Keratinocyte (primary cell): ENCODE measurements at regions not wholly inside any gene's neighbourhood (a gene's known extent, or its start where the extent isn't known, plus 50 kb on each side); places are given as distances from the start of the nearest gene placed in this dataset.

Experiments
- DNase-seq: peaks from one replicate; pipeline ENCODE4 v3.0.0-alpha.2; 2011; ENCODE audit warnings: low read depth, missing footprints, low spot score
- FAIRE-seq: peaks from 2 replicates; lab custom pipeline; 2011; peaks lifted over from hg19 to GRCh38; lab: Jason Lieb, UNC
- H2AFZ ChIP-seq: 2 replicates; pipeline ENCODE4 v1.6.0; 2012; ENCODE audit warnings: low read length, control low read depth, inconsistent platforms; ENCODE audit not compliant: control insufficient read depth
- H3K27ac ChIP-seq: 2 replicates; pipeline ENCODE4 v1.5.1; 2011; ENCODE audit warnings: low read length; ENCODE audit not compliant: control insufficient read depth, insufficient read depth
- H3K27me3 ChIP-seq: 3 replicates; pipeline ENCODE4 v1.6.0; 2011; ENCODE audit warnings: low read length; ENCODE audit not compliant: control insufficient read depth, insufficient read depth; ENCODE audit errors: extremely low read depth
- H3K36me3 ChIP-seq, 2 experiments: 2 replicates in 1 of 2; 3 replicates in 1 of 2; pipeline ENCODE4 v1.5.1; 2011; ENCODE audit warnings: low read length in 2 of 2, mild to moderate bottlenecking in 1 of 2; ENCODE audit not compliant: control insufficient read depth in 2 of 2, insufficient read depth in 2 of 2; ENCODE audit errors: extremely low read depth in 1 of 2
- H3K4me1 ChIP-seq: 3 replicates; pipeline ENCODE4 v1.5.1; 2011; ENCODE audit warnings: low read length; ENCODE audit not compliant: control insufficient read depth, insufficient read depth; ENCODE audit errors: extremely low read depth
- H3K4me2 ChIP-seq: 3 replicates; pipeline ENCODE4 v1.6.0; 2011; ENCODE audit warnings: low read depth, low read length; ENCODE audit not compliant: control insufficient read depth, insufficient read depth; ENCODE audit errors: extremely low read depth
- H3K4me3 ChIP-seq, 3 experiments: fragments of 200-600 bp in 1 of 3; sonication (generic) in 1 of 3; 2 replicates in 2 of 3; 3 replicates in 1 of 3; pipeline ENCODE4 v1.5.1; 2011 to 2016; ENCODE audit warnings: low read length in 3 of 3, mild to moderate bottlenecking in 3 of 3, control low read depth in 2 of 3, inconsistent platforms in 1 of 3, low read depth in 1 of 3, mixed read lengths in 1 of 3, mixed run types in 1 of 3, moderate library complexity in 1 of 3; ENCODE audit not compliant: control insufficient read depth in 2 of 3, insufficient read depth in 2 of 3; ENCODE audit errors: extremely low read depth in 1 of 3
- H3K79me2 ChIP-seq: 2 replicates; pipeline ENCODE4 v1.6.0; 2012; ENCODE audit warnings: low read length; ENCODE audit not compliant: control insufficient read depth, insufficient read depth
- H3K9ac ChIP-seq: 3 replicates; pipeline ENCODE4 v1.6.0; 2011; ENCODE audit warnings: low read length; ENCODE audit not compliant: control insufficient read depth, insufficient read depth; ENCODE audit errors: extremely low read depth
- H3K9me1 ChIP-seq: 3 replicates; pipeline ENCODE4 v1.6.0; 2011; ENCODE audit warnings: low read length; ENCODE audit not compliant: control insufficient read depth, insufficient read depth; ENCODE audit errors: extremely low read depth
- H3K9me3 ChIP-seq: 2 replicates; pipeline ENCODE4 v1.5.1; 2012; ENCODE audit warnings: low read depth, low read length; ENCODE audit not compliant: control insufficient read depth
- H4K20me1 ChIP-seq: 3 replicates; pipeline ENCODE4 v1.6.0; 2011; ENCODE audit warnings: low read length; ENCODE audit not compliant: control insufficient read depth, insufficient read depth; ENCODE audit errors: extremely low read depth
- CTCF ChIP-seq, 3 experiments: IDR thresholded peaks in 1 of 3; conservative IDR thresholded peaks in 1 of 3; optimal IDR thresholded peaks in 1 of 3; 2 replicates in 2 of 3; 3 replicates in 1 of 3; pipeline versions ENCODE3 to v1.5.1; 2011; ENCODE audit warnings: low read length in 3 of 3, mild to moderate bottlenecking in 3 of 3, moderate library complexity in 2 of 3, control low read depth in 1 of 3, inconsistent platforms in 1 of 3; ENCODE audit not compliant: insufficient read depth in 2 of 3; ENCODE audit errors: extremely low read depth in 1 of 3
- EZH2 ChIP-seq: IDR thresholded peaks from one replicate; pipeline ENCODE4 v1.6.1; 2012; ENCODE audit warnings: inconsistent platforms, mild to moderate bottlenecking, low read length, moderate library complexity
- dilution Hi-C: fragments of 300-500 bp; cut with MboI; formaldehyde crosslinking; loops from one replicate; pipeline ENCODE4 v1.7.0; 2020; ENCODE audit warnings: low sequenced_read_pairs; ENCODE audit not compliant: extremely low pct_ligation_motif_present

GRCh38 chr1:215397843-215398242 is 169.3 kb upstream of the KCTD3 start:
- no peak overlapping the region for H3K9ac ChIP-seq
- H3K79me2 ChIP-seq = no peaks in the 10 kb centered on the region
- dilution Hi-C loops = no loop called here
- H3K4me1 ChIP-seq = peaks cover 6% of the 10 kb centered on the region
- no peaks in the 10 kb centered on the region for H3K27me3 ChIP-seq
- H4K20me1 ChIP-seq = no peaks in the 10 kb centered on the region
- H3K36me3 ChIP-seq = no peaks in the 10 kb centered on the region
- no peak overlapping the region for H2AFZ ChIP-seq
- FAIRE-seq = no peak
- no peaks in the 10 kb centered on the region for H3K9me1 ChIP-seq
- DNase-seq = no peak
- no peaks in the 10 kb centered on the region for H3K9me3 ChIP-seq
- TF ChIP-seq EZH2 = no peak
- TF ChIP-seq CTCF (optimal IDR thresholded peaks at IDR 0.05 in 1 of 3, IDR thresholded peaks at IDR 0.05 in 1 of 3, conservative IDR thresholded peaks at IDR 0.05 in 1 of 3; ENCODE audit: extremely low read depth in 1 of 3, insufficient read depth in 2 of 3, low read length in 3 of 3) = no peak
- H3K4me2 ChIP-seq = no peak overlapping the region
- H3K27ac ChIP-seq = no peak overlapping the region
- H3K4me3 ChIP-seq = no peak overlapping the region

GRCh38 chr1:215399787-215400186 is 167.3 kb upstream of the KCTD3 start:
- peaks cover 6% of the 10 kb centered on the region for H3K4me1 ChIP-seq
- H3K4me3 ChIP-seq = no peak overlapping the region
- no peaks in the 10 kb centered on the region for H3K36me3 ChIP-seq
- no peaks in the 10 kb centered on the region for H3K79me2 ChIP-seq
- no peak overlapping the region for H3K9ac ChIP-seq
- no peak for DNase-seq
- no peak overlapping the region for H3K4me2 ChIP-seq
- FAIRE-seq = no peak
- TF ChIP-seq EZH2 (no peak), CTCF (optimal IDR thresholded peaks at IDR 0.05 in 1 of 3, IDR thresholded peaks at IDR 0.05 in 1 of 3, conservative IDR thresholded peaks at IDR 0.05 in 1 of 3; ENCODE audit: extremely low read depth in 1 of 3, insufficient read depth in 2 of 3, low read length in 3 of 3) (no peak)
- no peaks in the 10 kb centered on the region for H3K27me3 ChIP-seq
- H4K20me1 ChIP-seq = no peaks in the 10 kb centered on the region
- H3K27ac ChIP-seq = no peak overlapping the region
- no peaks in the 10 kb centered on the region for H3K9me3 ChIP-seq
- no peaks in the 10 kb centered on the region for H3K9me1 ChIP-seq
- H2AFZ ChIP-seq = no peak overlapping the region
- dilution Hi-C loops = no loop called here
